SU-DHL-6 (cell line): ENCODE measurements at regions not wholly inside any gene's neighbourhood (a gene's known extent, or its start where the extent isn't known, plus 50 kb on each side); places are given as distances from the start of the nearest gene placed in this dataset.

Experiments used
- H2AFZ ChIP-seq: fragments of 200-600 bp; sonication (generic); 2 replicates; pipeline ENCODE4 v1.6.1; 2014; ENCODE audit warnings: low read depth, mild to moderate bottlenecking, moderate library complexity, mixed read lengths, antibody characterized with exemption, low read length; ENCODE audit not compliant: severe bottlenecking
- H3F3A ChIP-seq: fragments of 200-600 bp; shearing (Covaris generic); 2 replicates; pipeline ENCODE4 v1.6.0; 2016; ENCODE audit warnings: antibody characterized with exemption, mild to moderate bottlenecking; ENCODE audit not compliant: insufficient read depth
- H3K27ac ChIP-seq: fragments of 200-600 bp; sonication (generic); 2 replicates; pipeline ENCODE4 v1.5.1; 2016; ENCODE audit warnings: low read depth, mild to moderate bottlenecking, low read length, moderate library complexity, mixed read lengths
- H3K27me3 ChIP-seq: fragments of 200-600 bp; sonication (generic), shearing (Covaris generic); 2 replicates; pipeline ENCODE4 v1.6.0; 2014; ENCODE audit warnings: mild to moderate bottlenecking, low read length
- H3K36me3 ChIP-seq: fragments of 200-600 bp; sonication (generic); 2 replicates; pipeline ENCODE4 v1.6.1; 2014; ENCODE audit warnings: mild to moderate bottlenecking, low read length, mixed read lengths
- H3K4me2 ChIP-seq: fragments of 300-600, 200-600 bp; shearing (Covaris generic), sonication (generic); 2 replicates; pipeline ENCODE4 v1.6.0; 2014; ENCODE audit warnings: low read length, low read depth, mild to moderate bottlenecking; ENCODE audit not compliant: poor library complexity, severe bottlenecking
- H3K4me3 ChIP-seq: fragments of 200-600 bp; sonication (generic); 2 replicates; pipeline ENCODE4 v1.5.1; 2014; ENCODE audit warnings: antibody characterized with exemption, low read length, mild to moderate bottlenecking, mixed read lengths; ENCODE audit not compliant: insufficient read depth, poor library complexity, severe bottlenecking
- H3K79me2 ChIP-seq: fragments of 200-600 bp; sonication (generic); 2 replicates; pipeline ENCODE4 v1.6.1; 2014; ENCODE audit warnings: mild to moderate bottlenecking, low read length, moderate library complexity; ENCODE audit not compliant: insufficient read depth
- H3K9ac ChIP-seq: fragments of 200-600 bp; sonication (generic); 2 replicates; pipeline ENCODE4 v1.7.0; 2014; ENCODE audit warnings: mild to moderate bottlenecking, low read length
- H3K9me2 ChIP-seq: fragments of 200-600 bp; sonication (generic); replicated peaks from 2 replicates; pipeline ENCODE4 v1.6.1; 2014; ENCODE audit warnings: low read length; ENCODE audit not compliant: insufficient read depth
- H3K9me3 ChIP-seq: fragments of 200-600 bp; sonication (generic); 2 replicates; pipeline ENCODE4 v1.6.1; 2014; ENCODE audit warnings: low read length, mixed read lengths; ENCODE audit not compliant: insufficient read depth
- H4K20me1 ChIP-seq: fragments of 200-600 bp; sonication (generic); 2 replicates; pipeline ENCODE4 v1.6.1; 2014; ENCODE audit warnings: low read depth, mild to moderate bottlenecking, antibody characterized with exemption, low read length, moderate library complexity, mixed read lengths
- EZH2phosphoT487 ChIP-seq: fragments of 200-600 bp; sonication (generic), shearing (Covaris generic); conservative IDR thresholded peaks from 2 replicates; pipeline ENCODE4 v1.6.1; 2018; ENCODE audit warnings: mild to moderate bottlenecking, antibody characterized with exemption, low read length, moderate library complexity, mixed read lengths
- TF ChIP-seq, protein P1 (sequence below): fragments of 200-600 bp; sonication (generic); IDR thresholded peaks from one replicate; pipeline ENCODE4 v1.5.1; 2017; ENCODE audit warnings: antibody characterized with exemption, mild to moderate bottlenecking, low read length, moderate library complexity; ENCODE audit not compliant: insufficient read depth, poor library complexity, severe bottlenecking

DNA sequence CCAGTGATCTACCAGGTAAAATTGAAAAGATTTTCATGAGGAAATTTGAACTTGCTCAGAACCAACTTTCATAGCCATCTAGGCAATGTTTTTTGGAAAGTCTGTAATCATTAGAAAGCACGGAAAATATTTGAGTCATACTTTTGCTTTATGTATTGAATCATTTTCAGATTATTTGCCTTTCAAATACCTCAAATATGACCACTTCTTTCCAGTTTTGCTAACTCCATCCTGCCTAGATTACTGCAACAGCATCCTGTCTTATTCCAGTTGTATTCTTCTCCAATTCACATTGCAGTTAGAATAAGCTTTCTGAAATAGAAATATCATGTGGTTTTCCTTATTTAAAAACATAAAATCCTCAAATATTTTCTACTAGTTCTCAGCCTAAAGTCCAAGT, 239.8 kb upstream of the FAR2 start:
- H3K9me3 ChIP-seq = no peaks in the 10 kb centered on the region
- H4K20me1 ChIP-seq = no peaks in the 10 kb centered on the region
- no peaks in the 10 kb centered on the region for H3K27me3 ChIP-seq
- no peak overlapping the region for H3K4me3 ChIP-seq
- H3F3A ChIP-seq = no peaks in the 10 kb centered on the region
- no peaks in the 10 kb centered on the region for H3K79me2 ChIP-seq
- H3K9ac ChIP-seq = no peak overlapping the region
- H3K4me2 ChIP-seq = no peak overlapping the region
- H3K27ac ChIP-seq = no peak overlapping the region
- no peaks in the 10 kb centered on the region; the same call in 1 of the 2 replicates for H3K9me2 ChIP-seq
- TF ChIP-seq, protein P1, sequence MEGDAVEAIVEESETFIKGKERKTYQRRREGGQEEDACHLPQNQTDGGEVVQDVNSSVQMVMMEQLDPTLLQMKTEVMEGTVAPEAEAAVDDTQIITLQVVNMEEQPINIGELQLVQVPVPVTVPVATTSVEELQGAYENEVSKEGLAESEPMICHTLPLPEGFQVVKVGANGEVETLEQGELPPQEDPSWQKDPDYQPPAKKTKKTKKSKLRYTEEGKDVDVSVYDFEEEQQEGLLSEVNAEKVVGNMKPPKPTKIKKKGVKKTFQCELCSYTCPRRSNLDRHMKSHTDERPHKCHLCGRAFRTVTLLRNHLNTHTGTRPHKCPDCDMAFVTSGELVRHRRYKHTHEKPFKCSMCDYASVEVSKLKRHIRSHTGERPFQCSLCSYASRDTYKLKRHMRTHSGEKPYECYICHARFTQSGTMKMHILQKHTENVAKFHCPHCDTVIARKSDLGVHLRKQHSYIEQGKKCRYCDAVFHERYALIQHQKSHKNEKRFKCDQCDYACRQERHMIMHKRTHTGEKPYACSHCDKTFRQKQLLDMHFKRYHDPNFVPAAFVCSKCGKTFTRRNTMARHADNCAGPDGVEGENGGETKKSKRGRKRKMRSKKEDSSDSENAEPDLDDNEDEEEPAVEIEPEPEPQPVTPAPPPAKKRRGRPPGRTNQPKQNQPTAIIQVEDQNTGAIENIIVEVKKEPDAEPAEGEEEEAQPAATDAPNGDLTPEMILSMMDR = no peak
- TF ChIP-seq EZH2phosphoT487 = no peak
- H2AFZ ChIP-seq = no peak overlapping the region
- H3K36me3 ChIP-seq = no peaks in the 10 kb centered on the region

DNA sequence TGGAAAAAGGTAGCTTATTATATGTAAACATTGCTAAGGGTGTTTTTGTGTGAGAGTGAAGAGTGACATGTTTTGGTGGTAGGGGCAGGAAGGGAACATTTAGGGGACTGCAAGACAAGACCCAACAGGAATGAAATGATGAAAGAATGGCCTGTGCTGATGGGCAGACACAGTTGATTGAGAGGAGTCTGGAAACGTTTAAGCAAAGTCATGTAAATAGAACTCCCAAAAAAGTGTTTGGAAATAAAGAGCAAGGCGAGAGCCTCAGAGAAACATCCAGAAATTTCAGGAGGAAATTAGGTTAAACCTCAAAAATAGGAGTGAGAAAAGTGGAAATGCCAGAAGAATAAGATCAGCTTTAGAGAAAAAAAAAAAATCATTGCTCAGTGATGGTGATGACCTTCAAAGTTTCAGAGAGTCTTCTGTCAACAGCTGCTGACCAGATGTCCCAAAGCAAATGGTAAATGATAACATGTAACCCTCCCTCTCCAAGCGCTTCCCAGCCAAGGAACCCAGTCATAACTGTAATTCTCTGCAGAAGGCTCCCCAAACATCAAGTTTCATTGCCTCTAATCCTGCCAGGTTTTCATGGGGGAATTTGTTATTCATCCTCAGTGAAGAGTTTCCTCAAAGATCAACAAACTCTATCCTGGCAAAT, 223.2 kb upstream of the FAR2 start:
- Histone ChIP-seq H3K4me2 (no peak overlapping the region), H3K9me2 (no peaks in the 10 kb centered on the region), H2AFZ (no peak overlapping the region), H3K9ac (no peak overlapping the region), H3F3A (no peaks in the 10 kb centered on the region), H3K27ac (no peak overlapping the region), H3K9me3 (no peaks in the 10 kb centered on the region), H3K79me2 (no peaks in the 10 kb centered on the region), H4K20me1 (no peaks in the 10 kb centered on the region), H3K4me3 (no peak overlapping the region), H3K36me3 (no peaks in the 10 kb centered on the region), H3K27me3 (no peaks in the 10 kb centered on the region)
- no peak for TF ChIP-seq EZH2phosphoT487

DNA sequence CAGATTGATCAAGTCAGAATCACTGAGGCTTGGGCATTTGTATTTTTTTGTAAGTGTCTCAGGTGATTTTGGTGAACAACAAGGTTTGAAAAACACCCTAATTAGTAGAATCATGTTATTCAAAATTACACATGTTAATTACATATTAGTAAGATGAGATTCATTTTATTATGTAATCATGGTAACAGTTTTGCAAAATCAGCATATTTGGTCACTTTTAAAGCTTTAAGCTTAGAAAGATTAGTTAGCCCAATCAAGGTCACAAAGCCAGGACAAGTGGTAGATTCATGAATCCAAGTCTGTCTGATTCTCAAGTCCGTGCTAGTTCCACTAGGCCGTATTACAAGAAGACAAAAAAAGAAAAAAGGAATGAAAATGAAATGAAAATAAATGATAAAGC, 218.4 kb upstream of the FAR2 start:
- TF ChIP-seq, protein P1 = no peak
- TF ChIP-seq EZH2phosphoT487 = no peak
- Histone ChIP-seq H3K9me3 (no peaks in the 10 kb centered on the region), H3K27ac (no peak overlapping the region)

DNA sequence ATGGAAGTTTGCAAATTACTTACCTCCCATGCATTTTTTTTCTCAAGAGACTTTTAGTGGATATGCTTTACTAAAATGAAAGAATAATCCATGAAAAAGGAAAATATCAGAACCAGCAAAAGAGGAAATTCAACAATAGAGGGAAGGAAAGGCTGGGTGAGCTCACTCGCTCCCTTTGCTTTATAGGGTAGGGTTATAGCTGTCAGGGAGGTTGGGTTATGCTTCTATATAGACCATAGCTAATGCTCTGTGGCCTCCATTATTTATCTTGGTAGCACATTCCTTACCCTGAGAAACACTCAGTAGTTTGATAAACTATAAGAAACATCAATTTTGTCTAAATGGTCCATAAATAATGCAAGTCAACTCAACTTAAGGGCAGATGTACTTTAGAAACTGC, 215.9 kb upstream of the FAR2 start:
- no peak overlapping the region for H2AFZ ChIP-seq
- no peaks in the 10 kb centered on the region for H3K27me3 ChIP-seq

More for the DNA sequence above, 218.4 kb upstream of the FAR2 start:
- Histone ChIP-seq H3K4me3 (no peak overlapping the region), H2AFZ (no peak overlapping the region), H3K9me2 (no peaks in the 10 kb centered on the region), H3K4me2 (no peak overlapping the region), H3F3A (no peaks in the 10 kb centered on the region), H3K27me3 (no peaks in the 10 kb centered on the region), H3K36me3 (no peaks in the 10 kb centered on the region), H3K9ac (no peak overlapping the region), H3K79me2 (no peaks in the 10 kb centered on the region), H4K20me1 (no peaks in the 10 kb centered on the region)

More for the DNA sequence above, 215.9 kb upstream of the FAR2 start:
- Histone ChIP-seq H3K79me2 (no peaks in the 10 kb centered on the region), H3K4me3 (no peak overlapping the region), H3K36me3 (no peaks in the 10 kb centered on the region), H3F3A (no peaks in the 10 kb centered on the region), H3K9me3 (no peaks in the 10 kb centered on the region), H3K9me2 (no peaks in the 10 kb centered on the region), H3K4me2 (no peak overlapping the region), H3K27ac (no peak overlapping the region), H3K9ac (no peak overlapping the region), H4K20me1 (no peaks in the 10 kb centered on the region)
- TF ChIP-seq, protein P1 = no peak
- TF ChIP-seq EZH2phosphoT487 = no peak
